Activated CD8-positive, alpha-beta memory T cell treated with anti-CD3 and anti-CD28 coated beads, Interleukin-2, amount 10 ng/mL, durations not matched to agents 7 days and 5 days (primary cell): ENCODE measurements at regions not wholly inside any gene's neighbourhood (a gene's known extent, or its start where the extent isn't known, plus 50 kb on each side); places are given as distances from the start of the nearest gene placed in this dataset.

Experiments used
- ATAC-seq: fragments of 150-1000 bp; cut with Tn5 transposase; one replicate; pipeline ENCODE4 v1.10.0; 2021; ENCODE audit warnings: moderate library complexity
- CTCF ChIA-PET: fragments of 350-600 bp; sonication (Branson Sonifier 250); formaldehyde crosslinking; loops from one replicate; lab custom pipeline; 2021; ENCODE audit warnings: antibody characterized with exemption; lab: Charles Lee
- DNase-seq: peaks from one replicate; pipeline ENCODE4 v3.0.0-alpha.2; 2020
- H3K27ac Mint-ChIP-seq: one replicate; pipeline ENCODE4 v1.8.0; 2021; ENCODE audit warnings: mild to moderate bottlenecking, mixed read lengths
- H3K27me3 Mint-ChIP-seq: one replicate; pipeline ENCODE4 v1.8.0; 2021; ENCODE audit warnings: mixed read lengths
- H3K36me3 Mint-ChIP-seq: one replicate; pipeline ENCODE4 v1.8.0; 2021; ENCODE audit warnings: mild to moderate bottlenecking, mixed read lengths
- H3K4me1 Mint-ChIP-seq: one replicate; pipeline ENCODE4 v1.8.0; 2021; ENCODE audit warnings: mixed read lengths
- H3K4me3 Mint-ChIP-seq: one replicate; pipeline ENCODE4 v1.8.0; 2021; ENCODE audit warnings: mild to moderate bottlenecking, moderate library complexity, mixed read lengths
- H3K9me3 Mint-ChIP-seq: one replicate; pipeline ENCODE4 v1.8.0; 2022; ENCODE audit warnings: low read depth, mixed read lengths

GRCh38 chr12:19954163-19954562, 414.2 kb upstream of the PDE3A start:
- H3K27me3 Mint-ChIP-seq = no peaks in the 10 kb centered on the region
- H3K27ac Mint-ChIP-seq = no peak overlapping the region
- CTCF ChIA-PET = no interaction called here
- H3K4me1 Mint-ChIP-seq = no peaks in the 10 kb centered on the region
- ATAC-seq (no peak), DNase-seq (no peak)
- H3K4me3 Mint-ChIP-seq = no peak overlapping the region
- no peaks in the 10 kb centered on the region for H3K36me3 Mint-ChIP-seq
- H3K9me3 Mint-ChIP-seq = no peaks in the 10 kb centered on the region

DNA sequence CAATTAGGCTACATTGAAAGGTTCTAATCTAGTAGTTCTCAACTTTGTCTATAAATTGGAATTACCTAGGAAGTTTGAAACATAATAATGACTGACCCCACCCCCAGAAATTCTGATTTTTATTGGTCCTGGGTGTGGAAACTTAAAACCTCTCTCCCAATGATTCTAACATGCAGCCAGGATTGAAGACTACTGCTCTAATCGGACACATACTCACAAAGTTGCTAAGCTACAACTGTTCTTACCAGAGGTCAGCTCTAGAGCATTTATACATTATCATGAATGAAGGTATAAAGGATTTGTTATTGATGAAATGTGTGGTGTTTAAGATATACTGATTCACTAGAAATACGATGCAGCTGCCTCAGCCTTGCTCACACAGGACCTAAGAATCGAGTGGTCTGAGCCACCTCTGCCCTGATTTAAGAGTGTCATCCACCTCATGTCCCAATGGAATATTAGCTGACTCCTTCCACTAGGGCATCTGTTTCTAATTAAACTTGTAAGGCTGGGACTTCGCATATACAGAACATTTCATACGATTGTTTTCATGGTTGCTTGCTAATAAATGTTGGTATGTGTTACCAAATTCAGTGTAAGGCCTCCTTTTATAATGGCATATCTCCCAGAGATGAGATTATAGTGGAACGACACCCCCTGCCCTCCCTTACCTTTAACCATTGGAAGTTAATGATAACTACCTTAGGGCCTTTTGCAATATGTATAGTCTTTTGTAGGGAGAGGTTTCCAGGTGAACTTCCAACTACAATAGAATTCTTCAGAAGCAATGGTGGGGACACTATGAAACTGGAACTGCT, 410.8 kb upstream of the PDE3A start:
- Mint-ChIP-seq H3K36me3 (no peaks in the 10 kb centered on the region), H3K27ac (no peak overlapping the region), H3K4me1 (no peaks in the 10 kb centered on the region), H3K27me3 (no peaks in the 10 kb centered on the region), H3K9me3 (no peaks in the 10 kb centered on the region), H3K4me3 (no peak overlapping the region)
- DNase-seq (no peak), ATAC-seq (no peak)
- CTCF ChIA-PET = interaction anchor here (0.6 kb wide), 1 partner anchor 551 kb away, joined by 3 read pairs; no protein-coding TSS in a partner anchor

DNA sequence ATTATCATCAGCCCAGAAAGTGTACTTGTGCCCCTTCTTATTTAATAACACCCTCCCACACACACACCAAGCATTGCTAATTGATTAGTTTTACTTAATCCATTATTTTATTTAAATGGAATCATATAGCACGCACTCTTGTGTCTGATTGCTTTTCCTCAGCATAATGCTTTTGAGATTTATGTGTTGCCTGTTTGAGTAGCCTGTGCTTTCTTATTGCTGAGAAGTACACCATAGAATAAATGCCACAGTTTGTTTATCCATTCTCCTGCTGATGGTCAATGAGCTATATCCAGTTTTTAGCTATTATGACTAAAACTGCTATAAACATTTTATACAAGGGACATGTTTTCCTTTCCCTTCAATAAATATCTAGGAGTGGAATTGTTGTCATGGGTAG, 409.9 kb upstream of the PDE3A start:
- CTCF ChIA-PET = no interaction called here
- no peak for DNase-seq
- peaks cover under 1% of the 10 kb centered on the region for H3K27me3 Mint-ChIP-seq
- H3K4me1 Mint-ChIP-seq = no peaks in the 10 kb centered on the region
- H3K9me3 Mint-ChIP-seq = no peaks in the 10 kb centered on the region
- no peak for ATAC-seq
- H3K27ac Mint-ChIP-seq = no peak overlapping the region
- H3K36me3 Mint-ChIP-seq = no peaks in the 10 kb centered on the region
- H3K4me3 Mint-ChIP-seq = no peak overlapping the region

GRCh38 chr12:19959353-19959752, 409.0 kb upstream of the PDE3A start:
- Mint-ChIP-seq H3K27me3 (peaks cover 2% of the 10 kb centered on the region), H3K4me1 (no peaks in the 10 kb centered on the region), H3K36me3 (no peaks in the 10 kb centered on the region), H3K27ac (no peak overlapping the region), H3K9me3 (no peaks in the 10 kb centered on the region), H3K4me3 (no peak overlapping the region)
- ATAC-seq = no peak
- DNase-seq = no peak
- CTCF ChIA-PET = no interaction called here

GRCh38 chr12:19960527-19960926, 407.8 kb upstream of the PDE3A start:
- CTCF ChIA-PET = no interaction called here

GRCh38 chr12:19962192-19962591, 406.1 kb upstream of the PDE3A start:
- ATAC-seq (no peak), DNase-seq (no peak)
- no peaks in the 10 kb centered on the region for H3K9me3 Mint-ChIP-seq
- H3K4me1 Mint-ChIP-seq = no peaks in the 10 kb centered on the region
- no peaks in the 10 kb centered on the region for H3K36me3 Mint-ChIP-seq
- H3K27ac Mint-ChIP-seq = no peak overlapping the region
- CTCF ChIA-PET = no interaction called here
- H3K4me3 Mint-ChIP-seq = no peak overlapping the region
- peaks cover 2% of the 10 kb centered on the region for H3K27me3 Mint-ChIP-seq

More at GRCh38 chr12:19960527-19960926, 407.8 kb upstream of the PDE3A start:
- Mint-ChIP-seq H3K4me3 (no peak overlapping the region), H3K9me3 (no peaks in the 10 kb centered on the region), H3K27me3 (peaks cover 2% of the 10 kb centered on the region), H3K4me1 (no peaks in the 10 kb centered on the region), H3K27ac (no peak overlapping the region), H3K36me3 (no peaks in the 10 kb centered on the region)
- ATAC-seq = no peak
- no peak for DNase-seq

GRCh38 chr12:19963972-19964371, 404.4 kb upstream of the PDE3A start:
- Mint-ChIP-seq H3K9me3 (no peaks in the 10 kb centered on the region), H3K27me3 (peaks cover 3% of the 10 kb centered on the region), H3K27ac (no peak overlapping the region), H3K36me3 (no peaks in the 10 kb centered on the region), H3K4me3 (no peak overlapping the region), H3K4me1 (no peaks in the 10 kb centered on the region)
- DNase-seq = no peak
- no peak for ATAC-seq
- CTCF ChIA-PET = no interaction called here

DNA sequence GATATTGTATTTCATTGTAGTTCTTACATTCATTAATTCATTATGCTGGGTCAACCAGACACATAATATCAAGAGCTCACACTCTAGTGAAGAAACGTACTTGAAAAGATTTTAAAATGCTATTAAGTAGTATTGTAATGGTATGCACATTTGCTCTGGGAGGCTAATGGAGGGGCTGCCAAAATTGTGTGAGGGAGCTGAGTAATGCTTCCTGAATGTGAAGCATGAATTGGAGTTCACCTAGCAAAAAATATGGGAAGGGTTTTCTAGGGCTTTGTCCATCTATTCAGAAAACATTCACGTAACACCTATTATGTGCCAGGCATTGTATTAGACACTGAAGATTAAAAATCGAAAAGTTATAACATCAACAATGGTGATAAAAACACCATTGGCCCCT, 403.8 kb upstream of the PDE3A start:
- Mint-ChIP-seq H3K27me3 (peaks cover 3% of the 10 kb centered on the region), H3K9me3 (no peaks in the 10 kb centered on the region), H3K4me3 (no peak overlapping the region), H3K4me1 (no peaks in the 10 kb centered on the region), H3K27ac (no peak overlapping the region), H3K36me3 (no peaks in the 10 kb centered on the region)
- CTCF ChIA-PET = no interaction called here
- ATAC-seq (no peak), DNase-seq (no peak)

DNA sequence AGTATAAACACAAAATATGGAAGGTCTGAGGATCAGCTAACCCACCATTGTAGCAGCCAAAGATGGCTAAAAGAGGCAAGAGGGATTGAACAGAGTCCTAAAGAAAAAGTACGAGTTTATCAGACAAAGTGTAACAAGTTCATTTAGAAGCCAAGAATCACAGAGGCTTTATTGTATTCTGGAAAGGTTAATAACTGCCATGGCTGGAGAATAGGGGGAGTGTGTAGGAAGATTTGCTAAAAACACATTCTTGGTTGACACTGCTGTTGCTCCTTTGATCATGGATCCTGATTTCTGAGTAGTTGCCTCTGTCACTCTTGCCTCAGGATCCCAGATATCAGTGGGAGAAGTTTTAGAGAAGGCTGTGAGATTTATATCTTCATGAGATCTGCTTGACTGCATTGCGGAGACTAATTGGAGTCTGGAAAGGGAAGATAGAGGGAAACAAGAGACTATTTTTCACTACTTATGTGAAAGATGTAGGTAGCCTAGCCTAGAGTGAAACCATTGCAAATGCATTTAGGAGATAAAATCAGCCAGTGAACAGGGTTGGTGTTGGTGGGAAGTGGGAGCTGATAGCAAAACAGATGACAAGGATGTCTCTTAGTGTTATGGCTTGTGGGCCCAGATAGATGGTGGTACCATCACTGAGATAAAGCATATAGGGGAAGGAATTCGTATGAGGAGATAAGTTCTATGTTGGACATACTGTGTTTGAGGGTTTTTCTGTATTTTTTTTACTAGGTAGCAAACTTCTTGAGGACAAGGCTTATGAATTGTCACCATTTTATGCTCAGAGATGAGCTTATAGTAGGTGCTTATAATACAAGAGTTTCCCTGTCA, 402.9 kb upstream of the PDE3A start:
- Mint-ChIP-seq H3K27me3 (peaks cover 3% of the 10 kb centered on the region), H3K36me3 (no peaks in the 10 kb centered on the region), H3K4me1 (no peaks in the 10 kb centered on the region), H3K4me3 (no peak overlapping the region), H3K27ac (no peak overlapping the region), H3K9me3 (no peaks in the 10 kb centered on the region)
- no peak for ATAC-seq
- CTCF ChIA-PET = no interaction called here
- DNase-seq = no peak

DNA sequence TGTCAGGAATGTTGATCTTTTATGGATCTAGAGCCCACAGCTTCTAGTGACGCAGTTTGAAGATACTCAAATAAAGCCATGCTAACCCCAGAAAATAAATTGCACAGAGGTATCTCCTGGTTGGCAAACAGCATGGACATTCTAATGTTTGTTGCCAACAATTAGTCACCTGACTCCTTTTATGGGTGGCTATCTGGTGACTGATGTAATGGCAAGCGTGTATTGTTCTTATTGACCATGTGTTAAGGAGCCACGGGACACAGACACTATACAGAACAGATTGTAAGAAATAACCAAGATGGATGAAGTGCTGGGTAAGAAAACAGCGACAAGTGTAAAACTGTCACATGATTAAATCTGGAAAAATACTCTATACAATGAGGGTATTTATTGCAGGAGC, 401.3 kb upstream of the PDE3A start:
- CTCF ChIA-PET = no interaction called here
- H3K9me3 Mint-ChIP-seq = no peaks in the 10 kb centered on the region
- H3K27ac Mint-ChIP-seq = no peak overlapping the region
- no peak overlapping the region for H3K4me3 Mint-ChIP-seq
- peaks cover 2% of the 10 kb centered on the region for H3K4me1 Mint-ChIP-seq
- ATAC-seq = no peak
- no peak for DNase-seq
- H3K36me3 Mint-ChIP-seq = no peaks in the 10 kb centered on the region
- peaks cover 3% of the 10 kb centered on the region for H3K27me3 Mint-ChIP-seq

DNA sequence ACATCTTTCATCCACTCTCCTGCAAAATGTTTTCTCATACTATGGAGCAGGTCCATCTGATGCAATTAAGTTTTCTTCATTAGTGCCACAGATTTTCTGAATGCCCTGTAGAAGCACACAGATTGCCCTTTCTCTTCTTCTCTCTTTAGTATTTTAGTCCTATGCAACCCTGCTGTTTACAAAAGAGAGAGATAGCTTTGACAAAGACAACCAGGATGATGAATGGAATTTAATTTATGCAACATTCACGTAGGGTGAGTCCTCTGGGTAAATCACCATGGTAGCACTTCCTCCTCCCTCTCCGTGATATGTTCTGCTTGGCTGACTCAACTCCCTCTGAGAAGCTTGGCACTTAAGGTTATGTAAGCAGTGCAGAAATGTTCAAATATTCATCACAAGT, 400.9 kb upstream of the PDE3A start:
- no peak overlapping the region for H3K4me3 Mint-ChIP-seq
- no peak for ATAC-seq
- H3K27me3 Mint-ChIP-seq = peaks cover 3% of the 10 kb centered on the region

DNA sequence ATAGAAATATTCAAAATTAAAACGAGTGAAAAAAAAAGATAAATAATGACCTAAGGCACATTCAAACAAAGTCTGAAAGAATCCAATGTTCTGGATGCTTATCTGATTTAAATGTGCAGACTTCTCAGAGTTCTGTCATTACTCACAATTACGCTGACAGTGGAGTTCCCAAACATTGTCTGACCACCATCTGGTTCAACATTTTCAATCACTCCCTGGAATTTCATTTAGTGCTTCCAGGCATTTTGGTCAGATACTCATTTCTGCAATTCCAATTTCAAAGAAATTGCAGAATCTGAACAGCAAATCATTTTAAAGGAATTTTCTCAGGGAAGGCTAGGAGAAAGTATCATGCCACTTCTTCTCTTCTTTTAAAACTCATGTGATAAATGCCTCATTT, 398.2 kb upstream of the PDE3A start:
- H3K4me3 Mint-ChIP-seq = no peak overlapping the region
- no peak for DNase-seq
- peaks cover 2% of the 10 kb centered on the region for H3K27me3 Mint-ChIP-seq
- H3K27ac Mint-ChIP-seq = no peak overlapping the region
- no peaks in the 10 kb centered on the region for H3K36me3 Mint-ChIP-seq
- H3K9me3 Mint-ChIP-seq = no peaks in the 10 kb centered on the region
- no peak for ATAC-seq
- H3K4me1 Mint-ChIP-seq = peaks cover 18% of the 10 kb centered on the region
- CTCF ChIA-PET = no interaction called here

More for the DNA sequence above, 400.9 kb upstream of the PDE3A start:
- Mint-ChIP-seq H3K9me3 (no peaks in the 10 kb centered on the region), H3K36me3 (no peaks in the 10 kb centered on the region), H3K27ac (no peak overlapping the region), H3K4me1 (peaks cover 7% of the 10 kb centered on the region)
- no peak for DNase-seq
- CTCF ChIA-PET = interaction anchor here (0.7 kb wide), 1 partner anchor 228 kb away, joined by 3 read pairs; no protein-coding TSS in a partner anchor

- Mint-ChIP-seq H3K36me3 (no peaks in the 10 kb centered on the region), H3K9me3 (no peaks in the 10 kb centered on the region), H3K4me3 (no peak overlapping the region), H3K4me1 (peaks cover 18% of the 10 kb centered on the region), H3K27me3 (peaks cover 2% of the 10 kb centered on the region), H3K27ac (no peak overlapping the region)
- CTCF ChIA-PET = no interaction called here
- DNase-seq (no peak), ATAC-seq (no peak)
Observed at GRCh38 chr12:19970821-19971220, 397.5 kb upstream of the PDE3A start.
